Mucosa of descending colon (tissue), 3 donors: ENCODE measurements at regions not wholly inside any gene's neighbourhood (a gene's known extent, or its start where the extent isn't known, plus 50 kb on each side); places are given as distances from the start of the nearest gene placed in this dataset.

Source experiments
- ATAC-seq: fragments of 200-7000 bp; cut with Tn5 transposase; one replicate; pipeline ENCODE4 v1.9.1; 2020; ENCODE audit warnings: mild to moderate bottlenecking, moderate library complexity
- DNase-seq, 3 donors: peaks; one replicate each; pipeline ENCODE4 v3.0.0-alpha.2; 2020
- H3K36me3 ChIP-seq: fragments of 200-600 bp; one replicate; pipeline ENCODE4 v1.8.0; 2021; ENCODE audit warnings: low read depth, mild to moderate bottlenecking
- H3K4me1 ChIP-seq: fragments of 200-600 bp; one replicate; pipeline ENCODE4 v1.8.0; 2021; ENCODE audit warnings: low read depth, mild to moderate bottlenecking
- H3K4me3 ChIP-seq: fragments of 200-600 bp; one replicate; pipeline ENCODE4 v1.8.0; 2021; ENCODE audit warnings: mild to moderate bottlenecking
- H3K9me3 ChIP-seq: fragments of 200-600 bp; one replicate; pipeline ENCODE4 v1.8.0; 2021; ENCODE audit warnings: mild to moderate bottlenecking
- intact Hi-C, 2 donors: fragments of 100-400 bp; cut with DNase I in 1 of 2; cut with micrococcal nuclease in 1 of 2; formaldehyde crosslinking; loops; one replicate each; pipeline versions ENCODE4 v1.11.0 to v1.11.1; 2022; cut with DNase I, micrococcal nuclease
- TF ChIP-seq, protein P1 (sequence below): fragments of 200-600 bp; IDR thresholded peaks from one replicate; pipeline ENCODE4 v1.8.0; 2022; ENCODE audit warnings: antibody characterized with exemption, mild to moderate bottlenecking
- donor health status: DM: no; HTN: no; CAD: no; lungs with moderate emphysema.
- donor health status: DM: no; HTN: no; CAD: no.
- donor health status: DM: no; HTN: yes; CAD: no.

DNA sequence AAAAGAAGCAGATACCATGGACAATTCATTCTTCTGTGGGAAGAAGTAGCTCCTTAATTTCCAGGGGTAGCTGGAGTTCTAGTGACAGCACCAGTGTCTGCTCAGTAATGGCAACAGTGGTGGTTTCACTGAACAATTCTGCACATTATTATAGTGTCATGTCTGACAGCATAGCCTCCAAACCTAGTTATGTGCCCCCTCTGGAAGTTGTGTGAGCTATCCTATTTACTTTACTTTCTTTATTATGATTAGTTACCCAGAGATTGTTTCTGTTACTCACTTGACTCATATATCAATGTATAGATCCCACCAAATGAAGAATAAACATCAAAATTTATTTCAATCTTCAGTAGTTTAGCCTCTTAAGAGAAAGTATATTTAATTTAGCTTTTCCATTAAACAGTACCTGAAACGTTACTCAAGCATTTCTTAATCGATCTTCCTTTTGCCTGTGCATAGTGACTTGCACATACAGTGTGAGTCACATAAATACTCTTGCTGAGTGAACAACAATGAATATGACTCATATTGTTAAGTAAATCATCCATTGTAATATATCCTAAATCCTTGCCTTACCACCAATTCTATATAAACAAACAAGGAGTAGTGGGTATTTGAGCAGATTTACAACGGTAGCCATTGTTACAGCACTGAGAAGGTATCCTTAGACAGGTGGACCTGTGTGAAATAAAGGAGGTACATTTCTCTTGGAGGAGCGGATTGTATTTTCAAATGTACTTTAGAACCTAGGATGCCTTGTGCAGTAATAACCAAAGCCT lies 534.7 kb downstream of the ANKRD50 start:
- H3K4me1 ChIP-seq, result no peaks in the 10 kb centered on the region
- ATAC-seq, result no peak
- intact Hi-C loops, result no loop called here
- H3K9me3 ChIP-seq, result no peaks in the 10 kb centered on the region
- no peaks in the 10 kb centered on the region for H3K36me3 ChIP-seq
- no peak for DNase-seq
- TF ChIP-seq, protein P1, sequence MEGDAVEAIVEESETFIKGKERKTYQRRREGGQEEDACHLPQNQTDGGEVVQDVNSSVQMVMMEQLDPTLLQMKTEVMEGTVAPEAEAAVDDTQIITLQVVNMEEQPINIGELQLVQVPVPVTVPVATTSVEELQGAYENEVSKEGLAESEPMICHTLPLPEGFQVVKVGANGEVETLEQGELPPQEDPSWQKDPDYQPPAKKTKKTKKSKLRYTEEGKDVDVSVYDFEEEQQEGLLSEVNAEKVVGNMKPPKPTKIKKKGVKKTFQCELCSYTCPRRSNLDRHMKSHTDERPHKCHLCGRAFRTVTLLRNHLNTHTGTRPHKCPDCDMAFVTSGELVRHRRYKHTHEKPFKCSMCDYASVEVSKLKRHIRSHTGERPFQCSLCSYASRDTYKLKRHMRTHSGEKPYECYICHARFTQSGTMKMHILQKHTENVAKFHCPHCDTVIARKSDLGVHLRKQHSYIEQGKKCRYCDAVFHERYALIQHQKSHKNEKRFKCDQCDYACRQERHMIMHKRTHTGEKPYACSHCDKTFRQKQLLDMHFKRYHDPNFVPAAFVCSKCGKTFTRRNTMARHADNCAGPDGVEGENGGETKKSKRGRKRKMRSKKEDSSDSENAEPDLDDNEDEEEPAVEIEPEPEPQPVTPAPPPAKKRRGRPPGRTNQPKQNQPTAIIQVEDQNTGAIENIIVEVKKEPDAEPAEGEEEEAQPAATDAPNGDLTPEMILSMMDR, result no peak
- no peak overlapping the region for H3K4me3 ChIP-seq

DNA sequence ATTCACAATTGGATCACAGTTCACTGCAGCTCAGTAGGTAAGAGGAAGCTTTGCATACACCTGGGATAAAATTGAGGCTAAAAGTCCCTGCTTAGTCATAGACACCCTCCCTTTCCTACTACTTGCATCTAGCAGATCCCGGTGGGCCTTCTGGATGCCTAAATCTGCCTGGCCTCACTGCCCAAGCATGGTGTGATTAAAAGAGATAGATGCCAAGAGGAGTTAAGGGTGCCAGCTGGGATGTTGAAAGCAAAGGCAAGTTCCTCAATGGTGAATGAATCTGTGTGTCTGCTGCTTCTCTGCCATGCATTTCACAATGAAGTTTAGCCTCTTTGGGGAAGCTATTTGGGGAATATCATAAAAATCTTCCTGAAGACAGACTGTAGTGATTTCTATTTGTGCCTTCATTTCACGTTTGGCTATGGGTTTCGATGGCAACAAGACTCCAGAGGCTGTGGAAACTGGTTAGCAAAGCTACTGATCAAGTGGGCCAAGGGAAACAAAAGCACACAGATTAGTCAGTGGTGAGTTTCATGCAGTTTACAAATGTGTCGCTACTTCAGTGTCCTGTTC lies 534.0 kb downstream of the ANKRD50 start:
- TF ChIP-seq, protein P1, result no peak
- Histone ChIP-seq H3K36me3 (no peaks in the 10 kb centered on the region), H3K9me3 (no peaks in the 10 kb centered on the region), H3K4me1 (no peaks in the 10 kb centered on the region), H3K4me3 (no peak overlapping the region)
- DNase-seq (no peak), ATAC-seq (no peak)
- intact Hi-C loops, result no loop called here

DNA sequence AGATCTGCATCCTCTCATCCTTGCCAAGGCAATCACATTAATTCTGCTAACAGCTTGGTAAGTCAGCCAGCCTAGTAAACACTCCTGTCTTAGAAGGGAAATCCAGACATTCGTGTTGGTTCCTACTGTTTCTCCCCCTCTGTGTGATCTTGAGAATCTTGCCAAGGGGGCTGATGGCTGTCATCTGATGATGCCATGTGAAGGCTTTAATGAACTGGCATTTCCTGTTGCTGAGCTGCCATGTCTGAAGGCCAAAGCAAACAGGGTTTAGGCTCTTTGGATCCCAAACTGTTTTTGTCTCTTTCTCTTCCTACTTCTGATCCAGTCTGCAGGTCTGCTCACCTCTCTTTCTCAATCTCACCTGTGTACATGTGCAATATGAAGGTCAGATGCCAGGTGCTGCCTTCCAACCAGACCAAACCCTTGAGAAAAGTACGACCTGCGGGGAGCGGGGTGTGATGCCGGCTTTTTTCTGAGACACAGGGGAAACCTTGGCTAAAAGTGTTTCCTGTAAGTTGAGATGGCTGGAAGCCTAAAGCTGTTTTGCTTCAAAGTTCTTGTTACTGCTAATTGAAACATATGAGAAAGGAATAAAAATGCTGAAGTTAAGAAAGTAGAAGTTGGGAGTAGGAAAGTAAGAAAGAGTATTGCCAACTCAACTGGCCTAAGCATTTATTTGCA lies 532.9 kb downstream of the ANKRD50 start:
- intact Hi-C loops, result no loop called here
- H3K4me1 ChIP-seq, result no peaks in the 10 kb centered on the region
- no peak overlapping the region for H3K4me3 ChIP-seq
- no peaks in the 10 kb centered on the region for H3K36me3 ChIP-seq
- no peaks in the 10 kb centered on the region for H3K9me3 ChIP-seq
- ATAC-seq (no peak), DNase-seq (no peak)
- TF ChIP-seq, protein P1, result no peak

DNA sequence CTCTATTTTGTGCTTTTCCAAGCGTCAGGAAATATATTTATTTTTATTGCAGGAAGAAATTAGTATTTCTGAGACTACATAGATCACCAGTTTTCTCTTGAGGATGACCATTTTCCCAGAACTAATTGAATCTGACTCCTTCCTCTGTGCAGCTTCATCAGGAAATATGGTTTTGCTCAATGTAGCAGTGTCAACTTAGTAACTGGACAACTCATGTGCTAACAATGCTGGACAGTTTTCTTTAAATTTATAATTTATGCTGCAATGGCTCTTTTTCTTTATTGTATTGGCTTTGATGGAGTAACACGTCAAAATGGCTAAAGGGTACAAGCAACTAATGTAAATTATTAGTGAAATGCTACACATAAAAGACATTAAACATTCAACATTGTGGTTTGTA lies 531.5 kb downstream of the ANKRD50 start:
- ATAC-seq (no peak), DNase-seq (no peak)
- no peak overlapping the region for H3K4me3 ChIP-seq
- intact Hi-C loops, result no loop called here
- H3K9me3 ChIP-seq, result no peaks in the 10 kb centered on the region
- TF ChIP-seq, protein P1, result no peak
- H3K4me1 ChIP-seq, result no peaks in the 10 kb centered on the region
- H3K36me3 ChIP-seq, result no peaks in the 10 kb centered on the region

DNA sequence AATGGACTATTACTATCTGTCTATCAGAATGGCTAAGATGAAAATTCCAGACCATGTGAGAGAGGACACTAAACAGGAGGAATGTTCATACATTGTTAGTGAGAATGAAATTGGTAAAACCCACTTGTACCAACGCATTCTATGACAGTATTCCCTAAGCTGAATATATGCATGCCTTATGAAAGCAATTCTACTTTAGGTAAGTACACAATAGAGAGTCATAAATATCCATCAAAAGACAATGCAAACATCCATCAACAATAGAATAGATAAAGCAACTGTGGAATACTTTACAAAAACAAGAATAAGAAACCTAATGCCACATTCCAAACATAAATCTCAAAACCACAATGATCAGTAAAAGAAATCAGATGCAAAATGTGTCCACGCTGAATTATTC lies 529.3 kb downstream of the ANKRD50 start:
- ATAC-seq (no peak), DNase-seq (no peak)
- Histone ChIP-seq H3K9me3 (no peaks in the 10 kb centered on the region), H3K4me1 (no peaks in the 10 kb centered on the region), H3K36me3 (no peaks in the 10 kb centered on the region), H3K4me3 (no peak overlapping the region)
- intact Hi-C loops, result no loop called here
- TF ChIP-seq, protein P1, result no peak
